HEK293 (cell line): ENCODE measurements at regions not wholly inside any gene's neighbourhood (a gene's known extent, or its start where the extent isn't known, plus 50 kb on each side); places are given as distances from the start of the nearest gene placed in this dataset.

ENCODE experiments used
- SP7 ChIP-seq: fragments of 450-650 bp; formaldehyde crosslinking; IDR thresholded peaks from 2 replicates; pipeline ENCODE4 v1.5.1; 2016; ENCODE audit warnings: missing biosample characterization, missing genetic modification characterization
- ZNF658 ChIP-seq: fragments of 450-650 bp; formaldehyde crosslinking; IDR thresholded peaks from 2 replicates; pipeline ENCODE4; 2016; ENCODE audit warnings: missing biosample characterization, missing genetic modification characterization

GRCh38 chr5:93188876-93189485 is 392.0 kb downstream of the NR2F1-AS1 start:
- TF ChIP-seq ZNF658 (tag by site-specific recombination) (no peak), SP7 (no peak)
